GM18517 (cell line): ENCODE measurements at regions not wholly inside any gene's neighbourhood (a gene's known extent, or its start where the extent isn't known, plus 50 kb on each side); places are given as distances from the start of the nearest gene placed in this dataset.

Experiments
- ATAC-seq: cut with Tn5 transposase; IDR thresholded peaks from one replicate; pipeline ENCODE4 v1.9.1; 2021; ENCODE audit warnings: mild to moderate bottlenecking, moderate library complexity; ENCODE audit not compliant: unreplicated experiment

- ATAC-seq: no peak
These were observed 50.0 kb upstream of the DOCK9 start for GRCh38 chr13:99027661-99028425.

- ATAC-seq: no peak
These were observed 51.0 kb upstream of the DOCK9 start for GRCh38 chr13:99028890-99029289.

- no peak for ATAC-seq
These were observed 51.7 kb upstream of the DOCK9 start for GRCh38 chr13:99029576-99029975.

GRCh38 chr13:99030326-99030725 is 52.5 kb upstream of the DOCK9 start:
- ATAC-seq: no peak

GRCh38 chr13:99031832-99032231 is 54.0 kb upstream of the DOCK9 start:
- ATAC-seq: no peak

GRCh38 chr13:99033814-99034213 is 56.0 kb upstream of the DOCK9 start:
- ATAC-seq: no peak

GRCh38 chr13:99034333-99035085 is 56.6 kb upstream of the DOCK9 start:
- no peak for ATAC-seq

GRCh38 chr13:99035715-99036114 is 57.9 kb upstream of the DOCK9 start:
- no peak for ATAC-seq

- no peak for ATAC-seq
These were observed 59.9 kb upstream of the DOCK9 start for GRCh38 chr13:99037756-99038155.

- no peak for ATAC-seq
These were observed 61.9 kb upstream of the DOCK9 start for GRCh38 chr13:99039718-99040280.

GRCh38 chr13:99040536-99041131 is 62.8 kb upstream of the DOCK9 start:
- ATAC-seq: no peak

- ATAC-seq: no peak
These were observed 63.5 kb upstream of the DOCK9 start for GRCh38 chr13:99041337-99041736.

- peak; percentile 51 for ATAC-seq
These were observed 63.9 kb upstream of the DOCK9 start for GRCh38 chr13:99041788-99042187.

- ATAC-seq: no peak
These were observed 64.8 kb upstream of the DOCK9 start for GRCh38 chr13:99042521-99043250.

- no peak for ATAC-seq
These were observed 66.0 kb upstream of the DOCK9 start for GRCh38 chr13:99043831-99044231.

- ATAC-seq: no peak
These were observed 66.9 kb upstream of the DOCK9 start for GRCh38 chr13:99044764-99045163.

- ATAC-seq: no peak
These were observed 67.5 kb upstream of the DOCK9 start for GRCh38 chr13:99045396-99045795.

- ATAC-seq: no peak
These were observed 69.0 kb upstream of the DOCK9 start for GRCh38 chr13:99046851-99047250.

GRCh38 chr13:99050983-99051488 is 73.2 kb upstream of the DOCK9 start:
- no peak for ATAC-seq

- no peak for ATAC-seq
These were observed 74.0 kb upstream of the DOCK9 start for GRCh38 chr13:99051768-99052455.
